HG03457 (cell line): ENCODE measurements at regions not wholly inside any gene's neighbourhood (a gene's known extent, or its start where the extent isn't known, plus 50 kb on each side); places are given as distances from the start of the nearest gene placed in this dataset.

Experiments used
- ATAC-seq: cut with Tn5 transposase; IDR thresholded peaks from one replicate; pipeline ENCODE4 v1.9.1; 2021; ENCODE audit warnings: moderate number of reproducible peaks; ENCODE audit not compliant: unreplicated experiment

DNA sequence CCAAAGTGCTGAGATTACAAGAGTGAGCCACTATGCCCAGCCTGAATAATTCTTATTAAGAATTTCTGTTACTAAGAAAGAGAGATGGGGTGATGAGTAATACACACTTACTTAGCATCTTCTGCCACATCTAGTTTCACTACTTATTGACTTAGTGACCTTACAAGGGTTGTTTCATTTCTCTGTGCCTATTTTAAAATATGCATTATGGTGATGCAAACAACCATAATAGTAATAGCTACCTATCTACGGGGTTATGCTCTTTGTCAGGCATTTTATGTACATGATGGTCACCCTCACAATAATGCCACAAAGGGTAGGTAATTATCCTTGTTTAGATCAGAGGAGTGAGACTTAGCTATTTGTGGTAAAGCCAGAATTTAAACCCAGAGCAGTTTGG is 499.0 kb upstream of the SGCD start:
- ATAC-seq: peak; percentile 84

GRCh38 chr5:155831491-155831890 is 495.5 kb upstream of the SGCD start:
- no peak for ATAC-seq

DNA sequence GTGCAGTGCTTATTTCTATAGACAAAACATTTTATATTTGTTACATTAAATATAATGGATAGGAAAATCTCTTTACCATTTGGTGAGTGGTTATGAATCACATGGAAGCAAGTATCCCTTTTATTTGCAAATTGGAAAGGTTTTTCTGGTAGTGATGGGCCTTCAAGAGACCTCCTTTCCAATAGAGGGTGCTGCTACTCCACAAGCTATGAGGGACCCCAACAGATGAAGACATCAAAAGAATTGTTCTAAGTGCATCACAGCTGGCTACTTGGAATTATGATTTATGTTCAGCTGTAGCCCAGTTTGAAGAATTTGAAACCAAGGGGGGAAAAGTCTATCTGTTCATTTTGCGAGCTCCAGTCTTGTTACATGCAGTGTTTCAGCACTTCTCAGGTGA is 493.7 kb upstream of the SGCD start:
- no peak for ATAC-seq

DNA sequence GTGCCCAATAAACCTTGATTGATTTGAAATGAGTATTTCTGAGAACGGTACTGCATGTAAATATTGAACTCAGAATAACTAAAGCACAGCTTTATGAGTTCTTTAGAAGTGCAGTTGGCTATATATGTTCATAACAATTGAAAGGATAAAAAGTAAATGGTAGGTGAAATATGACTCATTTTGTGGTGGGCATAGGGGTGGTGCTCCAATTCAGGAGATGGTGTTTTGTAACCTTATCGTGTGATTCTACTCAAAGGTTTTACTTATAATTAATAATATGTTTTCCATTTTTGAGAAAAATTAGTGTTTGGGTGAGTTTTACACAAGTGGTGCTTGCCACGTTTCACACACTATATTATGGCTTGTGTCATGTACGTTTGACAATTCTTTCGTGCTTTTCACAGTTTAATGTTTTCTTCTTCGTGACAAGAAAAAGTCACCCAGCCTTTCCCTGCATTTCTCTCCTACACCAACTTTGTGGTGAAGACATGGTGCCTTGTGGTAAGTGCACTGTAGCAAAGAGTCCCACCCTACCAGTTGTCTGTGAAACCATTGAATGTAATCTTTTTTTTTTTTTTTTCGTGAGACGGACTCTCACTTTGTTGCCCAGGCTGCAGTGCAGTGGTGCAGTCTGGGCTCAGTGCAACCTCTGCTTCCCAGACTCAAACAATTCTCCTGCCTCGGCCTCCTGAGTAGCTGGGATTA is 492.5 kb upstream of the SGCD start:
- no peak for ATAC-seq

DNA sequence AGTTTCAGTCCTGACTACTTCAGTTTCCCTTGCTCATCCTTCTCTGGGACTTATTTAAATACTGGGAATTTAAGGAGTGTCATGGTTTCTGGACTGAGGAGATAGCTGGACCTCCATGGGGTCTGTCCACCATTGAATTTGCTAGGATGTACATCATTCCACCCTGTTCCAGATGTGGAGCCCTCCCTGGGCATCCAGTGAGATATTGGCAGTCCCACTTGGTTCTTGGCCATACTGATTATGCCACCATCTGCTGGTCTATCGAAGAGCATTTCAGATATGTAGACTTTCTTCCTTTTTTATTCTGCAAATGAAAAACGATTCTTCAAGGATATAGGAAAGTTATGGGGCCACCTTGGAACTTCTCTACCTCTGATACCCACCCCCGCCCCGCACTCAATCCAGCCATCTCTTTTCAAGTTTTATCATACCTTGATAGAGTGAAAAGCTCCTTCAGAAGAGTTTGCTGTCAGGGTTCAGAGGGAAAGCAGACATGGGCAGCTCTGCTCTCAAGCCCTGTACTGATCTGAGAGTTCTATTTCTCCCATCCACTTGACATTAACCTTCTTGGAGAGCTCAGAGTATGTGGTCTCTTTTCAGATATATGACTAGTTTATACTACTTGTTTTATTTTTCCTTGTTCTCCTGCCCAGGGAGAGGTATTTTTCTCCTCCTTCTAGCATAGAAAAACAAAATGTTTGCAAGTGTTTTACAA is 490.7 kb upstream of the SGCD start:
- ATAC-seq: no peak

- no peak for ATAC-seq
Measured at GRCh38 chr5:155838394-155838793, 488.6 kb upstream of the SGCD start.

DNA sequence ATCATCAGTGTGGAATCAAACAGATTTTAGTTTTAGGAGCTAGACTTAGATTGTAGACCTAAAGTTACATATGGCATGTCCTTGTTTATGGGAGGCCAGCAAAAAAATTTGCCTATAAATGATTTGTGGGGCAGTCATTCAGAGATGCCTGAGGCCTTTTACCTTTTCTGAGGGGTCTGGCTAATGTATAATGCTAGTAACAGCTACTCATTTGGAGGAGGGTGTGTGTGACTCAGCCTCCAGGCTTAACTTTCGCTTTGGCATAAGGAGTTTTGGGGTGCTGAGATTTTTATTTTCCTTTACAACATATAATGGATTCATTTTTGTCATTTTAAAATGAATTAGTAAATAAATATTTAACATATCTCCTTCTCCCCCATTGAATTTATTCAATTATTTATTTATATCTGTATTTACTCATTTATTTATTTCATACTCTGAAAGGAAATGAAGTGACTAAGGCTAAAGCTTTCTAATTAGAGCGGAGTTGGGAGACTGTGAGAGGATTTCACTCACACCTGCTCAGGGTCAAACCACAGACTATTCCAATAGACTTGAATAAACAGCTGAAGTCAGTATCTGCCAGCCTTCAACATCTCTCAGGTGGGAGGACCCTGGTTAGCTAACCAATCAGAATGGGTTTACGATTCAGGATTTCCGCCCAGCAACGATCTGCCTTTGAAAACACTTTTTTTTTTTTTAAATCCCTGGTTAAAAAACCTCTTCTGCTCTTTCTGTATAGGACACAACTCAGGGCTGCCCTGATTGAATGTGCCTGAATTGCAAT is 487.5 kb upstream of the SGCD start:
- no peak for ATAC-seq

DNA sequence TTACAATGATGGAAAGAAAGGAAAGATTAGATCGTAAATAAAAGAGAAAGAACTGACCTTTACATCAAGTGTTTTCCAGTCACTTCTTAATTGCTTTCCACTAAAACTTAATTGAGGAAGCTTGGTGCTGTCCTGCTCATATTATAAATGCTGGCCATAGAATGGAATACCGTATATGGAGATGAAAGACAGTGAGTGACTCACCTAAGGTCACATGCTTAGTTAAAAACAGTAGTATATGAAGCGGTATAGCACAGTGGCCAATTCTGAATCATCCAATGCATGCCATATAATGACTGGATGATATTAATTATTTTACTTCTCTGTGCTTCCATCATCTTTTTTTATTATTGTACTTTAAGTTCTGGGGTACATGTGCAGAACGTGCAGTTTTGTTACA is 482.4 kb upstream of the SGCD start:
- no peak for ATAC-seq

GRCh38 chr5:155850370-155850769 is 476.6 kb upstream of the SGCD start:
- ATAC-seq: no peak

GRCh38 chr5:155866971-155867370 is 460.0 kb upstream of the SGCD start:
- ATAC-seq: no peak

GRCh38 chr5:155867522-155868088 is 459.4 kb upstream of the SGCD start:
- no peak for ATAC-seq

DNA sequence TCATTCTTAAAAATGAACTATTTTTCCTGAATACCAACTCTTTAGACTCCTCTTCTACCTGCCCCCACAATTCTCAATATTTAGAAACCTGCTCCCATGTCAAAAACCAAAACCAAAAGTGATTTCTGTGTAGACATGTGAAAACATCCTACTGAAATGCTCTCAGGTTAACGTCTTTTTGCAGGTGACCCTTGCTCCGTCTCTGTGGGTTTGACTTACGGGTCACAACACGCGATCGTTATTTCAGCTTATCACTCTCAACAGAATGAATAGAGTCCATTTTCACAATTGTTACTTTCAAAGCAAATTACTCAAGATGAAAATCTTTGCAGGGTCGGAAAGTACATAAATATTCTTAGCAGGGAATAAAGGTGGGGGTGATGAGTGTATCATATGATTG is 456.3 kb upstream of the SGCD start:
- no peak for ATAC-seq

DNA sequence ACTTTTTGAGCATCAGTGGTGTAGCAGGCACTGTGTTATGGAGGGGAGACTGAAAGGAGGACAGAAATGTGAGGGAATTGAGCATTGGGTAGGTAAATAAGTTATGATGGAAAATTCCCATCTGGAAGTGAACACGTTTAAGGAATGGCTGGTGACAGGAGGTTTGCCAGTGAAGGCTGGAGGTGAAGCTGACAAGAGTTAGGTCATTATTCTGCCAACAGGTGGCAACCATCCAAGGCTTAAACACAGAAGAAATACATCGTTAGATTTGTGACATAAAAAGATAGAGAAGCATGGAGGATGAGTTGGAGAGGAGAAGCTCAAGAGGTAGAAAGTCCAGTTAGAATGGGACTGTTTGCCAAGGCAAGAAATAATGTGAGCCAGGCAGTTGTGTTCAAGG is 455.3 kb upstream of the SGCD start:
- no peak for ATAC-seq

DNA sequence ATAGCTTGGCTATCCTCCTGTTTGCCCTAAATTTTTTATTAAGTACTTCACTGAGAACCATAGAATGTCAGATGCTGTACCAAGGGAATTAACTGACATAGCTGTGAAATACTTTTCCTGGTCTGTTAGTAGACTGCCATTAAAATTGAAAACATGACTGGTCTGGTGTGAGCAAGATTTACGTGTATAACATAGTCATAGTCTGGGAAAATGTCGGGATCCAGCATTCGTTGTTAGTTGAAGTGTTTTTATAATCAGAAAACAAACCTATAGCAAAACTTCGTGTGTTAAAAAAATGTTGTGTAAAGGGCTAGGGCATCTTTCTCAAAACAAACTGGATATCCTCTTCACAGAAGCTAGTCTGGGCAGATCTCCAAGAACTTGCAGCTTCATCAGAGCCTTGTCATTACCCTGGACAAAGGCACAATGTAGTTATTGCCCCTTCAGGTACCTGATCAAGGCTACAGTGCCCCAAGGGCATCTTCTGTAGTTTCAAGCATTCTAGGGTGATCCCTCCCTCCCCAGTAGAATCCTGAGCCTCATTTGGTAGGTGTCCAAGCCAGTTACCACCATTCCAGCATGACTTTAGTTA is 454.2 kb upstream of the SGCD start:
- no peak for ATAC-seq

DNA sequence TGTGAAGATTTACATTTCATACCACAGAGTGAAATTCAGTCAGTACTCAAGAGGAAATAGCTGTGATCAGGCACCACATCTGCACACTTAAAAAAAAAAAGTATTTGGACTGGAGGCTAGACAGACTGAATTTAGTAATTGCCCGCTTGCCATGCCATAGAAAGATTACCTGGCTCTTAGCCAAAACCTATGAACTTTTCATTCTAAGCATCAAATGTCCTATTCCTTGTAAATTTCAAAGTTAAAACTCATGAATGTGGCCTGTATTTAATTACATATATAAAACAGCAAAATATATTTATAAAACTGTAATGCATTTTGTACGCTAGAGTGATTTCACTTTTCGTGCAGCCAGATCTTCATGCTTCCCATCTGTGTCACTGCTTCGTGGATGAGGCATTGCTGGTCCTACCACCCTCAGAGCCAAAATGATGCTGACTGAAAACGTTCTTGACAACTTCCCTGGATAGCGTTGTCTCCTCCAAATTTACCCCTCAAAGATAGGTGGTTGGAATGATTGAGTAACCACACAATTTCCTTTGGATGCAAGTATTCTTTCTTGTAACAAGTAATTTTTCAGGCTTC is 447.9 kb upstream of the SGCD start:
- no peak for ATAC-seq

- ATAC-seq: no peak
Measured at GRCh38 chr5:155884041-155884440, 442.9 kb upstream of the SGCD start.

DNA sequence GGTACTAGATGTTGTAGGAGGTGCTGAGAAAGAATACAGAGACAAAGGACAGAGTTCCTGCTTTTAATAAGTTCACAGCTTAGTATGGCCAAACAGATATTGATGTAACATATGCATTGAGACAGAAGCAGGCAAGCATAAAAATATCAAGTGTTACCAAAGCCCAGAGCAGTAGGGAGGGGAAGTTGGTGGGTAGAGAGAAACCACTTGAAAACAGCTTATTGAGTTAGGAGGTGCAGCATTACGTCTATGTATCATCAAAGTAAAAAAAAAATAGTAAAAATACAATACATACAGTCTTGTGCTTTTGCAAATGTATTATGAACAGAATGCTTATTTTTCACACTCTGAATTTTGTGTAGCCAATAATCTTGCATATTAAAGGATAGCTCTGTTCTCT is 441.8 kb upstream of the SGCD start:
- ATAC-seq: no peak

DNA sequence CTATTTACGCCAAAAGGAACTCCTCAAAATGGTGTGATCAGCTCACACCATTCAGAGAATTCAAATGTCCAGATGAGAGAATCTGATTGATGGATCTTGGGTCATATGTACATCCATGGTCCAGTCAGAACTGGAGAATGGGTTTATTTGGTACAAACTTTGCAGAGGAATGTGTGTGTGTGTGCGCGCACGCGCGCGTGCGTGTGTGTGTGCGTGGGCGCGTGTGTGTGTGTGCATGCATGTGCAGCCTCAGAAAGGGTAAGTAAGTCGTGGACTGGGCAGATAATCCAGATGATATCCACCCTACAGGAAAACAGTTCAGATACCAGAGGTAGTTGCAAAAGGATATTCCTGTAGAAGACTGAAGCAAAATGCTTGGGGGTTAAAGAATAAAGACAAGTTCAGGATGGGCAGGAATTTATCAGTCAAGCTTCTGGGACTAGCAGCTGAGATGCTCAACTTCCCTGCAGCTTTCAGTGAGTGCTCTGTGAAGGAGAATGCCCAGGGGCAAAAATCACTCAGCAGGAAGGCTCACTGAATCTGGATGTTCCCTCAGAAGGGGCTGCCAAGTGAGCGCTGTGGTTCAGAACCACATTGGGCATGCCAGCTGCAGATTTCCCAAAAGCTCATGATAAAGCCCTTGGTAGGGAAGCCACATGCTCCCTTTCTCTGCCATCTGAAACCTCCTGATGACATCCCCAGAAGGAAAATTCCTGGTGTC is 440.5 kb upstream of the SGCD start:
- no peak for ATAC-seq

DNA sequence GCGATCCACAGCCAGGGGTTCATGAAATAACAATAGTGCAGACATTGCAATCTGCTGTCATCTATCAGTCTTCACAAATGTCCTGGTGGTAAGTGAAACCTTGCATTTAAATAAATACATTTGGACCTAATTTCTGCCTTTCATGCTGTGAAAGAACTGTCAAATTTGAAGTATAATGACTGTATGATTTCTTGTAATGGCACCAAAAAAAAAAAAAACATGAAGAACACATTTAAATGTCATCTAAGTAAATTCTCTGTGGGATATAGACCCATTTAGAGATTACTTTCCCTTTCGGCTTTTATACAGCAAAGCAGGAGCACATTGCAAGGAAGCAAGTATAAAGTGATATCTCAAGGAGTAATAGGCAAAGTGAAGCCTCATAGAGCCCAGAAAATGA is 431.5 kb upstream of the SGCD start:
- ATAC-seq: no peak

- no peak for ATAC-seq
Measured at GRCh38 chr5:155897761-155898160, 429.2 kb upstream of the SGCD start.
